HS-5 (cell line): ENCODE measurements at regions not wholly inside any gene's neighbourhood (a gene's known extent, or its start where the extent isn't known, plus 50 kb on each side); places are given as distances from the start of the nearest gene placed in this dataset.

Experiments
- DNase-seq: peaks from one replicate; pipeline ENCODE4 v3.0.0-alpha.2; 2012; ENCODE audit warnings: low read depth

- DNase-seq, result no peak
Observed at GRCh38 chr12:93103154-93103553, 174.1 kb upstream of the EEA1 start.

GRCh38 chr12:93104535-93104934 is 175.4 kb upstream of the EEA1 start:
- no peak for DNase-seq

- no peak for DNase-seq
Observed at GRCh38 chr12:93106910-93107309, 177.8 kb upstream of the EEA1 start.

- no peak for DNase-seq
Observed at GRCh38 chr12:93107514-93108312, 178.6 kb upstream of the EEA1 start.

- peak; percentile 26 for DNase-seq
Observed at GRCh38 chr12:93108985-93109384, 179.9 kb upstream of the EEA1 start.

GRCh38 chr12:93109551-93110203 is 180.6 kb upstream of the EEA1 start:
- DNase-seq, result no peak

GRCh38 chr12:93111773-93112172 is 182.7 kb upstream of the EEA1 start:
- DNase-seq, result no peak

- DNase-seq, result no peak
Observed at GRCh38 chr12:93113317-93114006, 184.4 kb upstream of the EEA1 start.

- no peak for DNase-seq
Observed at GRCh38 chr12:93115198-93115601, 186.1 kb upstream of the EEA1 start.

- DNase-seq, result no peak
Observed at GRCh38 chr12:93115646-93116045, 186.6 kb upstream of the EEA1 start.

GRCh38 chr12:93116632-93117031 is 187.5 kb upstream of the EEA1 start:
- DNase-seq, result no peak

GRCh38 chr12:93121729-93122488 is 192.8 kb upstream of the EEA1 start:
- DNase-seq, result peak; percentile 71

- no peak for DNase-seq
Observed at GRCh38 chr12:93122569-93123091, 193.5 kb upstream of the EEA1 start.

- DNase-seq, result no peak
Observed at GRCh38 chr12:93125126-93125525, 196.0 kb upstream of the EEA1 start.

- DNase-seq, result no peak
Observed at GRCh38 chr12:93126069-93126474, 197.0 kb upstream of the EEA1 start.

- no peak for DNase-seq
Observed at GRCh38 chr12:93127107-93127560, 198.0 kb upstream of the EEA1 start.

- no peak for DNase-seq
Observed at GRCh38 chr12:93127582-93128331, 198.7 kb upstream of the EEA1 start.

GRCh38 chr12:93128332-93128707 is 199.2 kb upstream of the EEA1 start:
- no peak for DNase-seq

GRCh38 chr12:93130366-93131054 is 201.4 kb upstream of the EEA1 start:
- DNase-seq, result no peak

GRCh38 chr12:93133361-93133760 is 204.3 kb upstream of the EEA1 start:
- DNase-seq, result no peak
